Kasumi-1 (cell line): ENCODE measurements at regions not wholly inside any gene's neighbourhood (a gene's known extent, or its start where the extent isn't known, plus 50 kb on each side); places are given as distances from the start of the nearest gene placed in this dataset.
A peak's percentile ranks its signal among the peaks of the same experiment; 100 is the strongest.
"Not testable (repeated sequence)": the region's sequence is repeated elsewhere in the genome, so short reads cannot be mapped to it uniquely, and the experiment has no call there.

ENCODE experiments used
- DNase-seq, 2 experiments: peaks; one replicate each; lab custom pipeline; 2025; lab: John Stamatoyannopoulos, UW

DNA sequence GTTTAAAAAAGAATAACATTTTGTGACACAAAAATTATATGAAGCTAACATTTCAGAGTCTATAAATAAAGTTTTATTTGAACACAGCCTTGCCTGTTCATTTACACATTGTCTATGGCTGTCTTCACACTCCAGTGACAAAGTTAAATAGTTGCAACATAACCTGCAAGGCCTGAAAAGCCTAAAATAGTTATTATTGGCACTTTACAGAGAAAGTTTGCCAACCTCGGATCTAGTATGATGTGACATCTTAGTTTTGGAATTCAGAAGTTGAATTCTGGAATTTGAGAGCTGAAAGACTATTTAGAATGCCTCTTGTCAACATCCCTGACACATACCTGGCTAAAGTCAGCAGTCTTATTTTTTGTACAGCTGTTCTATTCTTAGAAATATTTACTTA, 68.3 kb downstream of the DYRK2 start:
- no peak for DNase-seq

DNA sequence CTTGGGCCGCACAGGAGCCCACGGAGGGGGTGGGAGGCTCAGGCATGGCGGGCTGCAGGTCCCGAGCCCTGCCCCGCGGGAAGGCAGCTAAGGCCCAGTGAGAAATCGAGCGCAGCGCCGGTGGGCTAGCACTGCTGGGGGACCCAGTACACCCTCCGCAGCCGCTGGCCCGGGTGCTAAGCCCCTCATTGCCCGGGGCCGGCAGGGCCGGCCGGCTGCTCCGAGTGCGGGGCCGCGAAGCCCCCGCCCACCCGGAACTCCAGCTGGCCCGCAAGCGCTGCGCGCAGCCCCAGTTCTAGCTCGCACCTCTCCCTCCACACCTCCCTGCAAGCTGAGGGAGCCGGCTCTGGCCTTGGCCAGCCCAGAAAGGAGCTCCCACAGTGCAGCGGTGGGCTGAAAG, 70.8 kb downstream of the DYRK2 start:
- not testable (repeated sequence) for DNase-seq

DNA sequence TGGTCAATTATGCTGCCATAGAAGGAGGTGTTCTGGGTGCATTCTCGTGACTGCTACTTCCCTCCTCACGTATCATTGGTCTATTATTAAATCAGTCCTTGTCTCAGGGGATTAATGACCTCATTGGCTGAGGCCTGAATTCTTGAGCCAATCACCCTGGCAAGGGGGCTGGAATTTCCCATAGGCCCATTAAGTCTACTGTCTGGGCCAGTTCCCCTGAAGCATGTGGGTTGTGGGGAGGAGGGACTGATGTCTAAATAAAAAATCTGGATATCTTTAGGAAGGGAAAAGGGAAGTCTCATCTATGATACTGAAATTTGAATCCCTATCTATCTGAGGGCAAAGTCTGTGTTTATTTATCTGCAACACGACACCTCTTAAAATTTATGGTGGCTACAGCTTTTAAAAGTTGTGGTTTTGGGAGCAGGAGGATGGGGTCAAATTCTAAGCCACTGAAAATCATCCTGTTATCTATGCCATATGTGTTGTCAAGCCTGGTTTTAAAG, 71.9 kb downstream of the DYRK2 start:
- DNase-seq, result no peak

DNA sequence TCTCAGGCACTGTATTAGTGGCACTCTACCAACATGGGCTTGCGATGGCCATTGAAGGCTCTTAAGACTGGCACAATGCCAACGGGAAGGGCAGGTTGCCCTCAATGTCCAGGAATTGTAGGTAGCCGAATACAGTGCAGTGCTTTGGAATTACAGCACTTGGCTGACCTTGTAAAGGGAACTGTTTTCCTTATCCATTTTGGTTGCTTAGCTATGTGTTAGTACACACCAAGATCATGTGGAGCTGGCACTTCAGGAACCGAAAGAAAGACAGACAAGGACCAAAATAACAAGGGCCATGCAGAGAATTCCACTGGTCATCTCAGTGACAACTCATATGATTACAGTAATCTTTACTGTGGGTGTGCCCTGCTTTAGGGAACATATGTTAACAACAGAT, 72.7 kb downstream of the DYRK2 start:
- no peak for DNase-seq

DNA sequence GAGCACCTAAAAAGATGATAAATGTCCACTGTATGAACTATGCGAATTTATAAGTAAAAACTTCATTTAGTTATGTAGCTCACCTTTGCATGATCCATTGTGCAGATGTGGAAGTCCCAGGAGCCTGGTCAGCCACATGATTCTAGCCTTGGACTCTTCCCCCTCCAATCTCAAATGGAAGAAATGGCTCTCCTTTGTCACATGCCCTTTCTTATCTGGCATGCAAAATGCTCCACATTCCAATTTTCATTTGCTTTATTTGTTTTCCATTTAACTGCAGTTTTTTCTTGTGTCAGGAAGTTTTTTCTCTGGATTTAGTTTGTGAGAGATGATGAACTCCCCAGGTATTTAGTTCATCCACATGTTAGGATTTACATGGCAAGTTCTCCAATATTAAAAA, 73.8 kb downstream of the DYRK2 start:
- no peak for DNase-seq

DNA sequence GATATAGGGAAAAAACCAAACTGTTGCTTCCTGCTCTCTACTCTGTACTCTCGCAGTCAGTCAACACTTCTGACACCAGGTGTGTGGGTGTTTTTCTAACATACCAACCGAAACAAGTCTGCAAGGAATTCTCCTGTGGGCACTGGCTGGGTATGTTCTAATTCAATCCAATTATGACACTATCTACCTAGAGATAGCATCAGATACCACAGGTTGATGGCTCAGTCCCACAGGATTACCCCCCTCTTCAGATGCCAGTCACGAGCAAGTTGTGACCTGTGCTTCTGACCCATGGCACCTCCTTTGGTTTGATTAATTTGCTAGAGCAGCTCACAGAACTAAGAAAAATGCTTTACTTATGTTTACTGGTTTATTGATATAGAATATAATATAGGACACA, 78.3 kb downstream of the DYRK2 start:
- no peak for DNase-seq

DNA sequence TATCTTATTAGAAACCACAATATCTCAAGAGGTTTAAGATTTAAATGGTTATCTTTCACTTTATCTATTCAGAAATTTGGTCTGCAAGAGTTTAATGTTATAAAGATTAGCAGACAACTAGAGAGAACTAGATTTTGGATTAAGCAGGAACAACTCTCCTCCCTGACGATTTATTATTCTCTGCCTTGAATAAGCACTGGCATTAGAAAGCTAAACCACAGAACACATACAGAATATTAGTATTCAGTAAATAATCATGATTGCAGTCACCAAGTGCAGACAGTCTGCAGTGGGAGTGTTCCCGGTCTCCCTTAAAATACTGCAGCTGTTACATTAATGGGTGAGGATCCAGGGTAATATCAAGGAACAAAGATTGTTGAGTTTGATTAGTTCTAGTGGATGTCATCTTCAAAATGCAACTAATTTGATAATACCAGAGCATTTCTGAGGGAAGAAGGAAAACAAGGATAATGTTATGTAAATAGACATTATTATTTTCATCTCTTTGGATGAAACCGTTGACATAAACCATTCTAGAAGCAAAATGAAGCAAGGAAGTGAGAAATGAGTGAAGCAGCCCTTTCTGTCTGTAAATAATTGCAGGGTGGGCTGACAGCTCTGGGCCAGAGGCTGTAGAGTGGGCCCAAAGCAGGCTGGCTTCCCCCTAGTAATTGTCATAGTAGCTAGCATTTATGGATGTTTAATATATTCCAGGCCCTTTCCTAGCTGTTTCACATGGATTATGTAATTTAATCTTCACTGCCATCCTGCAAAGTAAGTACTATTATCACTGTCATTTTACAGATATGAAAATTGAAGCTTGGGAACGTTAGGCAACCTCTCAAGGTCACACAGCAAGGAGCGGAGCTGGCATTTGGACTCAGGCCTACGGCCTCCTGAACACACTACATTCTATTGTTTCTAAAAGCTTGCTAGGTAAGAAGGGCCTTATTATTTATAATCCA, 79.4 kb downstream of the DYRK2 start:
- no peak for DNase-seq

DNA sequence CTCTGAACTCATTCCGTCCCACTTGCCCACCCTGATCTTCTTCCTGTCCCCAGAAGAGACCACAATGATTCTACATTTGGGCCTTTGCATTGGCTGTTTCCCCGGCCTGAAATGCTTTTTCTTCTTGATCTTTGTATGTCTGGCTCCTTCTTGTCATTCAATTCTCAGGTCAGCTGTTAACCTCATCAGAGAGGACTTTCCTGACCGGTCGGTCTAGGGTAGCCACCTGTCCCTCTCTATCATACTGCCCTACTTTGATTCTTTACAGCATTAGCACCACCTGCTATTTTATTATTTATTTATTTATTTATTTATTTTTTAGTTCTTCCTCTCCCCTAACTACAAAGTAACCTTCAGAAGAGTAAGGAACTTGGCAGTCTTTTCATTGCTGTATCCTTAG, 84.3 kb downstream of the DYRK2 start:
- DNase-seq, result no peak

DNA sequence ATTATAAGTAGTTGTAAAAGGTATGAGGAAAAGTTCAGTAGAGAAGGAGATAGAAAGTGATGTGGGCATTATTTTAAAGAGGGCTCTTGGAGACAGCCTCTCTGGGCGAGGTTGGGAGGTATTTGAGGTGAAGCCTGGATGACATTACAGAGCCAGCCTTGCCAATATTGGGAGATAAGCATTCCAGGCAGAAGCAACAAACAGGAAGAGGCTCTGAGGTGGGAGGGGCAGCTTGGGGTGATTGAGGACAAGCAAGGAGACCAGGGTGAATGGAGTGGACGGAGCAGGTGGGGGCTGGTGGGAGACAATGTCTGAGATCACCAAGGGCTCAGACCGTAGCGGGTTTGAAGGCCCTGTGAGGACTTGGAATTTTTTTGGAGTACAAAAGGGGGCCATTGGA, 87.3 kb downstream of the DYRK2 start:
- DNase-seq, result no peak

DNA sequence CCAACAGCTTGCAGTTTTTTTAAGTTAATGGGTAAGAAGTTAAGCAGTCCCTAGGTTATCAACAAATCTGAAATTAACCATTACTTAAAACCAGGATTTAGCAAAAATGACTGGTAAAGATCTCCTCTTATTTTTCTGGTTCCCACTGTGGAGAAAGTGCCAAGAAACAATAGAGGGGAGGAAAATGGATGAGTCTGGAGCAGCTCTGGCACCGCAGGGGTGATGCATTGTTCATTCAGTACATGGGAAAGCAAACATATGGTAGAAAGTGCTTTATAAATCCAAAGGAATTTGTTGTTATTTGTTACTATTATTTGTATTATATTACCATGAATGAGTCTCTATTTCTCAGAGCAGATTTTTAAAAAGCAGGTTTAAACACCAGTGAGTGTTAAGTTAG, 92.2 kb downstream of the DYRK2 start:
- DNase-seq, result no peak

DNA sequence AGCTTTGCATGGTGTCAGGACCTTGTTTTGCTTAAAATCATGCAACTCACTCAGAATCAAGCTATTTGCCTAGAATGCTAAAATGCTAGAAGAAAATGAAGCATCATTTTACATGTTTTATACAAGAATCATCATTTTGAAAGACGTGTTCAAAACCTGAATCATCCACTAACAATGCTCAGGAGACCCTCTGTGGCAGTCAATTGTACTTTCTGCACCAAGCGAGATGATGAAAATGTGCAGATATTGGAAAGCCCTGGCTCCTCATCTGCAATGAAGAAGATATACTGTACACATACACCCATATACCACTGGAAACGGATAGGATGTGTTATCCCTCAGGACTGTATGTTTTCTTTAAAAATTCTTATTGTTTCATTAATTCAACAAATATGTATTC, 92.7 kb downstream of the DYRK2 start:
- DNase-seq, result no peak

DNA sequence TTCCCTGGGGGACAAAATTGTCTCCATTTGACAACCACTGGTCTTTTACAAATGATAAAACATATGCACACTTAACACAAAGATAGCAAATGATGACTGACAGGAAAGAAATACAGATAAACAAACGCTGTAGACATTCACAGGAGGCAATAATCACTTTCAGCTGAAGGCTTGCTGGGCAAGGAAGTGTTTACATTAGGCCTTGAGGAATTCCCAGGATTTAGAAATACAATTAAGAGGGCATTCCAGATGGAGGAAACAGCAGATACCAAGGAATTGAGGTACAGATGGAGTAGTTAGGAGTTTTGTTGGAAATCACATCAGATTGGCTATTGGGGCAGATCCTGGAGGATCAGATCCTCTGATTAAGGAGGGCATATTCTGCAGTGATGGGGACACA, 93.9 kb downstream of the DYRK2 start:
- DNase-seq, result no peak

DNA sequence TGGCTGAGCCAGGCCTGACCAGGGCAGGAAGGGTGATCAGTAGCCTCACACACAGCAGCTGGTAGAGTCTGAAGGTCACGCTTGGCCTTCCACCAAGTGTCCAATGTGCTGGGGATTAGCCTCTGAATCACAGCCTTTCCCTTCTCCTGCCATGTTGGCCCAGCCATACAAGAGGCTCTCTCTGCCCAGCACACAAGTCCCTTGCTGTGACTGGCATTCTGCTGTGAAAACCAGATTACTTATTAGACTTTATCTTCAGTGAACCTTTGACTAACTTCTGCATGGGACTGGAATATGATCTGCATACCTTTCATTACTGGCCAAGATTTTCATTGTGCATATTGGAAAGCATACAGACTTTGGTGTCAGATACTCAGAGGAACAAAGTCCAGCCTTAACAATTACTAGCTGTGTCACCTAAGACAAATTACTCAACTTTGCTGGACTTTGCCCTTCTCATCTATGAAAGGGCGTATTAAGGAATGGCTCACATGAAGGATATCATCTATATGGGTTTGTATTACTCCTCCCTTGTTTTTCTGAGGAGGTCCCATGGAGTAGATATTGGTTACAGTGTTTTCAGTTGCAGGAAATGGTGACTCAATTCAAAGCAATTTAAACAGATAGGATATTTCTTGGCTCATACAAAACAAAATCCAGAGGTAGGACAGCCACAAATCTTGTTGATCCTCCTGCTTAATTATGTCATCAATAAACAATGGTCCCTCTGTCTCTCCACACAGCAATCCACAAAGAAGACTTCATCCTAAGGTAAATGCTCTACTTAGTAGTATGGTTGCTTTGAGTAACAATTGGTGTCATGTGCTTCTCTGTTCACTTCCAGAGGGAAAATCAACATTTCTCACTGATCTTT, 99.6 kb downstream of the DYRK2 start:
- no peak for DNase-seq

DNA sequence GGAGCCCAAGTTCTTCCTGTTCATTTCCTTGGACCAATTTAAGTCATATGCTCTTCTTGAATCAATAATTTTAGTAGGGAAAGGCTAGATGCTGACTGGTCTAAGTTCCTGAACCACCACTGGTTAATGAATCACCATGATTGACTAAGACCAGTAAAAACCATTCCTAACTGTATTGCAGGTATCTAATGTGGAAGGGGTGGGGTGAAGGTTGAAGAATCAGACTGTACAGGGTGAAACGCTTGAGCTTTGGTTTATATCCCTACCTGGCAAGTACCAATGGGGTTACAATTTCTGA, 100.1 kb downstream of the DYRK2 start:
- DNase-seq, result no peak

DNA sequence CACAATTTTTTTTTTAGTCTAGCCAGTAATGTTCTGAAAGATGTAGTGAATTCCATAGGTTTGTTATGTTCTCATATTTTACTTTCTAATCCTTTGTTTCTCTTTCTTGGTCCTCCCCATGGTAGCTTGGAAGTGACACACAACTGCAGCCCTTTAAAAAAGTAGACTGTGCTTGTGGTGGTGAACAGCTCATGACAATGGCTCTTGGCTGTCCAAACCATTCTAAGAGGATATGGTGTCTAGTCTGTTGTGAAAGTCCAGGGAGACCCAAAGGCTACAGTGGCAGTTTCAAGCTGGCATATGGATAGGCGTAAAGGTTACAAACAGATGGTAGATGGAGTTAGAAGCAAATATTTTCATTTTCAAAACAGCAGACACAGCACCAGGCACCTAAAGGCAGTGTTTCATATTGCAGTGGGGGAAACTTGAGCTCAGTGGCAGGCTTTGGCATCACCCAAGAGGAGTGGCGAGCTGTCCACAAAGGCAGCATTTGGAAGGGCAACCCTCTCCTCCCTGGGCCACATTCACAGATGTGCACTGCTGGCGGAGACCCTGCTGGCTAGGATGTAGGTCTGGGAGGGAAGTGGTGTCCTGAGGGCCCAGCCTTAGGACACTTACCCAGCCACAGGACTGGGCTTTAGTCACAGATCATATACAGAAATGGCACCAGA, 102.1 kb downstream of the DYRK2 start:
- no peak for DNase-seq

DNA sequence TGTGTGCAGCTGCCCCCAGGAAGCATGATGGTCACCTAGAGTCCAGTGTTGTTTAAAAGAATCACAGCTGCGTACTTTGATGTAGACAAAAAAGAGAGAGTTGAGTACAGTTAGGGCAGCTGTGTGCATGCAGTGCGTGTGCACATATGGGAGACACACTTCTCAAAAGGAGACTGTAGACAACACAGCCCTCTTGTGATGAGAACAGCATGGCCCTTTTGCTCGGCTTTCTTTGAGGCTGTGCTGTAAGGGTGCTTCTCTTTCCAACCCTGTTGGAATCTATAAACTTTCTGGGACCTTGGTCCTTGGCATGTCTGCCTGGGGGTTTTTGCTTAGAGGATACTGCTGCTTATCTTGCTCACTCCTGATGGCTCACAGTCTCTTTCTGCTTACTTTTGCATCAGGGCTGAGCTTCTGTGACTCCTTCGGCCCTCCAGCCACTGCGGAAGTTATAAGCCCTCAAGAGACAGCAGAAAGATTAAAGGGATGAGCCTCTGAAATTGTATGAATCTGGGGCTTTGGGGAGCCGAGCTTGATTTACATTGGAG, 102.9 kb downstream of the DYRK2 start:
- DNase-seq, result no peak

DNA sequence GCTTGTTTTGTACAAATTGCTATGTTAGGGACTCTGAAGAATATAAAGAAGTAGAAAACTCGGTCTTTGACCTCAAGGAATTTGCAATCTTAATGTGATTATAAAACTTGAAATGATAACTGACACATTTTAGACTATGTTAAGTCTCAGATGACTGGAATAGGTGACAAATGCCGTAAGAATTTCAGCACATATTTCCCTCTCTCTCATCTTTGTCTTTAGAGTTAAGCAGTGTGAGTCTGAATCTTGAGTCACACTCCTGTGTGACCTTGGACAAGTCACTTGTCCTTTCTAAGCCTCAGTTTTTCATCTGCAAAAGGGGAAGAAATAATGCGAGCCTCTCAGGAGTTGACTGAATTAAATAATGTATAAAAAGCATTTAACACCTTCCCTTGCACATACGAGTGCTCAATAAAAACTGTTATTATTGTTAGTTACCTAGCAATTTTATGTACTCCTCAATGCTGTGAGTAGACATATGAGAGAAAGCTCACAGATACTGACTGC, 103.7 kb downstream of the DYRK2 start:
- no peak for DNase-seq

DNA sequence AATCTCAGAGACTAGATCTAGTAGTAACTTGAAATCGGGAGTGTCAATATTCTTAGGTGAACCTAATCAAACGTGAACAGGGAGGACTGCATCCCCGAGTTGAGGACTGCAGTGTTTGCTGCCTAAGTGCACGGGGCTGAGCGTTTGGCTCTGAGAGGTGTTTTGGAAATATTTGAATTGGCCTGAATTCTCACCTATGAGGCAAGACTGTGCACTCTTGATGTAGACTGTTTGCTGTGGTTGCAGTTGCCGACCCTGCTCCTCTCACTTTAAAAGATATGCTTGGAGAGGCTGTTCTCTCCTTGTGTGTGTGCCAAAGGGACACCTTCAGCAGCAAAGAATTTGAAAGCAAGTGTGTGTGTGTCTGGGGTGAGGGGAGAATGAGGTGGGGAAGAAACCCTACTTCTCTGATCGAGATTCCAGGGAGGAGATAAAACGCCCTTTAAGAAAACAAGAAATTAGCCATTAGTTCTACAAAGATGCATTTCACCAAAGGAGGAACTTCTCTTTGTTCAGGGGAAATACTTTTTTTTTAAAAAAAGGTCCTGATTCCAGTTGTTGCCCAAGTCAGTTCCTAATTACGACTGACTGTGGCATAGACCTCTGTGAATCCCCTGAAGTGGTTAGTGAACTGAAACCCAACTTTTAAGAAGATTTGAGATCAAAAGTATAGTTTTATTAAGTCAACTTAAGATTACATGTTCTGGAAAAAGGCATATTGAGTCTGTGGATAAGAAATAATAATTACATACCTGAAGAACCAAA, 106.6 kb downstream of the DYRK2 start:
- peak in 1 of 2 experiments; percentile 9 for DNase-seq

DNA sequence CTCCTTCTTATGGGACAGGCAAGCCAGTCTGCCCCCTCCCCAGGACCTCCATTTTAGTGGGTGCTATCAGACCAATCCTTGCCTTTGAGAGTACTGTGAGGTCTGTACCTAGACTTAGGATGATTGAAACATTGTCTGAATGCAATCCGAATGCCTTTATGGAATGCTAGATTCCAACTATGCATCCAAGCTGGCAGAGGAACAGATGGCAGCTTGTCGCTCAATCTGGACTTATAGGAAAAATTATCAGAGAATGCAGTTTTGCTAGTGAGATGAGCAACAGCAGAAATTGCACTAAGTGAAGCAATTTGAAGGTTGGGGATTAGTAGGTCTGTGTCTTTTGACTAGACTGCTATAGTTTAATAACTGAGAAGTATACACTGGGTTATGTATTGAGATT, 109.1 kb downstream of the DYRK2 start:
- no peak for DNase-seq

DNA sequence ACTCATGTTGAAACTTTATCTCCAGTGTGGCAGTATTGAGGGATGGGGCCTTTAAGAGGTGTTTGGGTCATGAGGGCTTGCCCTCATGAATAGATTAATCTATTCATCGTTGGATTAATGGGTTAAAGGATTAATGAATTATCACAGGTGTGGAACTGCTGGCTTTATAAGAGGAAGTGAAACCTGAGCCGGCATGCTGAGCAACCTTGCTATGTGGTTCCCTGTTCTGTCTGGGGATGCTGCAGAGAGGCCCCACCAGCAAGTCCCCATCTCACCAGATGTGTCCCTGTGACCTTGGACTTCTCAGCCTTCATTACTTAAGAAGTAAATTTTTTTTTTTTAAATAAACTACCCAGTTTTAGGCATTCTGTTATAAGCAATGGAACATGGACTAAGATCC, 109.6 kb downstream of the DYRK2 start:
- no peak for DNase-seq

DNA sequence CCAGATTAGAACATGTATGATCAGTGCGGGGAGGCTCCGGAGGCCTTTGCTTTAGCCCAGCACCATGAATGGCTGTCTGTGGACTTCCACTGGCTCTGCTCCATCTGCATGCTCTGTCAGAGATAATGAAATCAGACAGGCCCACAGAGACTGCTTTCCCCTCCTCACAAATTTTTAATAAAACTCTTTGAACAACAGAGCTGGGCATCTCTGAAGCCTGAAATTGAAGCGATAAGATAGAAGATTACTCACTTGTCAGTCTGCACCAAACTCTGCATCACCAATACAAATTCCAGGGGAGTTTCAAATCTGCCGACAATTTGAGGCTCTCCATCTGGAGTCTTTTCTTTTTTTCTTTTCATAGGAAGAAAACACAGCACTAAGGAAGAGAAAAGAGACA, 110.0 kb downstream of the DYRK2 start:
- DNase-seq, result no peak
